ENCODE measurements at regions not wholly inside any gene's neighbourhood (a gene's known extent, or its start where the extent isn't known, plus 50 kb on each side); places are given as distances from the start of the nearest gene placed in this dataset.

- intact Hi-C loops (cut with micrococcal nuclease; ENCODE audit: unreplicated experiment): no loop called here
- no TSS peak for BruUV-seq (replicated peaks)
- DNase-seq (ENCODE audit: low read depth, low spot score): no peak
- Histone ChIP-seq H3K4me3 (ENCODE audit: low read depth in 2 of 2, low read length in 2 of 2) (no peak overlapping the region), H3K4me1 (ENCODE audit: control insufficient read depth, insufficient read depth, low read length) (no peaks in the 10 kb centered on the region), H3K27me3 (ENCODE audit: control insufficient read depth, insufficient read depth, low read length) (no peaks in the 10 kb centered on the region), H3K27ac (ENCODE audit: low read length) (no peak overlapping the region), H3K36me3 (ENCODE audit: control insufficient read depth, insufficient read depth, low read length) (no peaks in the 10 kb centered on the region), H3K9me3 (ENCODE audit: control insufficient read depth, insufficient read depth, low read depth, low read length) (no peaks in the 10 kb centered on the region)
- ATAC-seq: no peak
- CTCF ChIA-PET: no interaction called here
- POLR2A ChIA-PET: no interaction called here
- in situ Hi-C loops (cut with HindIII; ENCODE audit: low pct_unique_long_range_greater_than_20kb, low sequenced_read_pairs): no loop called here
- TF ChIP-seq POLR2AphosphoS5 (IDR thresholded peaks at IDR 0.05; ENCODE audit: low read depth, low read length) (no peak), TCF7L2 (IDR thresholded peaks at IDR 0.05; ENCODE audit: low read depth, low read length) (no peak), CTCF (IDR thresholded peaks at IDR 0.05) (no peak), SIN3A (IDR thresholded peaks at IDR 0.05; ENCODE audit: borderline replicate concordance, insufficient read depth, low read depth, low read length) (no peak), REST (IDR thresholded peaks at IDR 0.05; ENCODE audit: insufficient read depth in 1 of 2, low read depth in 2 of 2, low read length in 1 of 2) (no peak)
Measured at GRCh38 chr4:63607169-63607872, 801.9 kb downstream of the TECRL start.

- ChIA-PET POLR2A (no interaction called here), CTCF (no interaction called here)
- DNase-seq (ENCODE audit: low read depth, low spot score) (no peak), ATAC-seq (no peak)
- Histone ChIP-seq H3K27ac (ENCODE audit: low read length) (no peak overlapping the region), H3K4me1 (ENCODE audit: control insufficient read depth, insufficient read depth, low read length) (no peaks in the 10 kb centered on the region), H3K27me3 (ENCODE audit: control insufficient read depth, insufficient read depth, low read length) (no peaks in the 10 kb centered on the region), H3K36me3 (ENCODE audit: control insufficient read depth, insufficient read depth, low read length) (no peaks in the 10 kb centered on the region), H3K9me3 (ENCODE audit: control insufficient read depth, insufficient read depth, low read depth, low read length) (no peaks in the 10 kb centered on the region), H3K4me3 (ENCODE audit: low read depth in 2 of 2, low read length in 2 of 2) (no peak overlapping the region)
- intact Hi-C loops (cut with micrococcal nuclease; ENCODE audit: unreplicated experiment): no loop called here
- no peak for TF ChIP-seq POLR2AphosphoS5 (IDR thresholded peaks at IDR 0.05; ENCODE audit: low read depth, low read length)
- TF ChIP-seq CTCF (IDR thresholded peaks at IDR 0.05): no peak
- TF ChIP-seq REST (IDR thresholded peaks at IDR 0.05; ENCODE audit: insufficient read depth in 1 of 2, low read depth in 2 of 2, low read length in 1 of 2): no peak
- TF ChIP-seq TCF7L2 (IDR thresholded peaks at IDR 0.05; ENCODE audit: low read depth, low read length): no peak
- no peak for TF ChIP-seq SIN3A (IDR thresholded peaks at IDR 0.05; ENCODE audit: borderline replicate concordance, insufficient read depth, low read depth, low read length)
- no TSS peak for BruUV-seq (replicated peaks)
- in situ Hi-C loops (cut with HindIII; ENCODE audit: low pct_unique_long_range_greater_than_20kb, low sequenced_read_pairs): no loop called here
Measured at GRCh38 chr4:63589796-63590195, 819.5 kb downstream of the TECRL start.

Measured in Panc1 (cell line).